ENCODE measurements at regions not wholly inside any gene's neighbourhood (a gene's known extent, or its start where the extent isn't known, plus 50 kb on each side); places are given as distances from the start of the nearest gene placed in this dataset.

DNA sequence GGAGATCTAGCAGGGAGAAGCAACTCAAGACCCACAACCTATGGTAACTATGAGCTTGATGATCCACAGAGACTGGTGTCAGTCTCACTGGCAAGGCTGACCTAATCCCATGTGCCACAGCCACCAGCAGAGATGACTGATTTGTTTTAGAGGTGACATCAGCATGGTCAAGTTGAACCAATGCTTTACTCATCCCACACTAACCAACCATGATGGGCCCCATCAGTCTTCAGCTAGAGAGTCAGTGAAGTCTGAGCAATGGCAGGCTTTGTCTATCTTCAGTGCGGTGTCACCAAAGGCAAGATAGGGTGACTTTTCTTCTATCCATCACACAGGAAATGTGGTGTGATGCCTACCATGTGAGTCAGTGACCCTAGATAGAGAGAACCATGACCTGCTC, 1470.7 kb downstream of the NCAM2 start:
- TF ChIP-seq Cebpa-rat (IDR thresholded peaks at IDR 0.05), result no peak
- H3K4me2 ChIP-seq, result no peak overlapping the region
- no peaks in the 10 kb centered on the region for H3K27me3 ChIP-seq

DNA sequence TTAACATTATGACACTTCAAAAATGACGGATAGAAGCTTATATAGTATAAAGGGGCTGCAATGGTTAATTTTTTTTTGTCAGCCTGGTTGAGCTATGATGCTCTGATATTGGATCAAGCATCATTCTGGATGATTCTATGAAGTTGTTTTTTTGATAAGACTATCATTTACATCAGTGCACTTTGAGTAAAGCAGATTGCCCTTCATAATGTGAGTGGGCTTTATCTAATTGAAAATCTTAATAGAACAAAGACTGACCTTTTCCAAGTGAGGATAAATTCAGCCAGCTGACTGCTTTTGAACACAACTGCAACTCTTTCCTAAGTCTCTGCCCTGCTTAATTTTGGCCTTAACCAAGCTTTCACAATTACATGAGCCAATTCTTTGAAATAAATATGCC, 1476.2 kb downstream of the NCAM2 start:
- no peaks in the 10 kb centered on the region for H3K36me3 ChIP-seq
- TF ChIP-seq Cebpa-rat (IDR thresholded peaks at IDR 0.05), result no peak
- no peaks in the 10 kb centered on the region for H3K9me3 ChIP-seq
- no peak overlapping the region for H3K27ac ChIP-seq
- H3K4me3 ChIP-seq, result no peak overlapping the region
- H3K27me3 ChIP-seq, result no peaks in the 10 kb centered on the region
- no peaks in the 10 kb centered on the region for H3K4me1 ChIP-seq
- H4K20me1 ChIP-seq, result no peaks in the 10 kb centered on the region
- no peak overlapping the region for H3K4me2 ChIP-seq
- no peak overlapping the region for H3K9ac ChIP-seq

More for the DNA sequence above, 1470.7 kb downstream of the NCAM2 start:
- Histone ChIP-seq H3K27ac (no peak overlapping the region), H3K9me3 (no peaks in the 10 kb centered on the region), H3K36me3 (no peaks in the 10 kb centered on the region), H3K4me1 (no peaks in the 10 kb centered on the region), H3K9ac (no peak overlapping the region), H3K4me3 (no peak overlapping the region), H4K20me1 (no peaks in the 10 kb centered on the region)

DNA sequence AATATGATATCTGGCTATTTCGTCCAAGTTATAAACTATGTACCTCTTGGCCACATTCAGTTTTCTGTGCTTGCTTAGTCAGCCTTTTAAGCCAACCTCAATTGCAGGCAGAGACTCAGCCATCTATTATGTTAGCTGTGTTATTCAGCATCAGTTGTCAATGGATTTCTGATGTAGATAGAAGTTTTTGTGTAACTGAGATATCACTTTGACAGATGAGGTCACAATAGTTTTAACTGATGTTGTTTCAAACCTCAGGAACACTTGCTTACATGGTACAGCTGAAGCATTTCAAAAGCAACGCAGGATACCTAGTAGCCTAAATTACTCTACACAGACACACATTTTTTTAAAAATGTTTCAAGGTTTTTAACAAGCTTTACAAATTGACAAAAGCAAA, 1478.0 kb downstream of the NCAM2 start:
- H3K4me1 ChIP-seq, result no peaks in the 10 kb centered on the region
- no peak for TF ChIP-seq Cebpa-rat (IDR thresholded peaks at IDR 0.05)
- H3K9me3 ChIP-seq, result 0 out of 2 replicates have a peak, but pooled peaks cover under 1% of the 10 kb centered on the region
- no peak overlapping the region for H3K9ac ChIP-seq
- H3K4me2 ChIP-seq, result no peak overlapping the region
- H3K4me3 ChIP-seq, result no peak overlapping the region
- H4K20me1 ChIP-seq, result no peaks in the 10 kb centered on the region
- H3K27me3 ChIP-seq, result no peaks in the 10 kb centered on the region
- H3K27ac ChIP-seq, result no peak overlapping the region
- no peaks in the 10 kb centered on the region for H3K36me3 ChIP-seq

DNA sequence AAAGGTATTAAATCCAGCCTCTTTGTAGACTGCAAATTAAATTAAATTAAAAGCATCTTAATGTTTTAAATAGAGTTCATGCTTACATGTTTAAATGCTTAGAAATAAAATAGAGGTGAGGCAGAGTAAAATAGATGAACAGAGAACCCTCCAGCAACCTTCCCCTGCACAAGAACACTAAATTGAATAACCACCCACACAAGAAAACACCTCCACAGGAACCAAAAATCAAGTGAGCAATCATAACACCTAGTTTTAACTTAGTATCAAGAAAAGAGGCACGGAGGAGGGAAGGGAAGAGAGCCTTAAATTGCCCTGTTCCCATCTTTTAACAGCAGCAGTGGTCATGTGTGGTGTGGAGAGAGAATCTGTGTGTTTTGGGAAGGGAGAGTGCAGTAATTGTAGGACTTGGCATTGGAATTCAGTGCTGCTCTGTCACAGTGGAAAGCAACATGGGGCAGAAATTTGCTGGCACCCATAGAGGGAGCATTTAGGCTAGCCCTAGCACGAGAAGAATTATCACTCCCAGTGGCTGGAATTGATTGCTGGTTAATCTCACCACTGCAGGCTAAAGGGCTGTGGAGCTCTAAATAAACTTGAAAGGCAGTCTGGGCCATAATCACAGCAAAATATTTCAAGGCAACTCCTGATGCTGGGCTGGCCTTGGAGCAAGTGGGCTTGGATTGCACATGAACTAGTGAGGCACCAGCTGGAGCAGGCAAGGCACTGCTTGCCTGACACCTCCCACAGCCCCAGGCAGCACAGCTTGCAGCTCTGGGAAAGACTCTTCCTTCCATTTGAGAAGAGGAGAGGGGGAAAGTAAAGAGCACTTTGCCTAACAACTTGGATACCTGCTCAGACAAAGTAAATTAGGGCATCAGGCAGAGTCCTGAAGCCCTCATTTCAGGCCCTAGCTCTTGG, 1478.8 kb downstream of the NCAM2 start:
- Histone ChIP-seq H3K4me1 (no peaks in the 10 kb centered on the region), H3K4me2 (no peak overlapping the region), H3K9ac (no peak overlapping the region), H3K9me3 (peaks cover 8% of the 10 kb centered on the region; the same call in 1 of the 2 replicates), H3K27me3 (no peaks in the 10 kb centered on the region), H4K20me1 (no peaks in the 10 kb centered on the region), H3K36me3 (no peaks in the 10 kb centered on the region), H3K4me3 (no peak overlapping the region), H3K27ac (no peak overlapping the region)
- no peak for TF ChIP-seq Cebpa-rat (IDR thresholded peaks at IDR 0.05)

DNA sequence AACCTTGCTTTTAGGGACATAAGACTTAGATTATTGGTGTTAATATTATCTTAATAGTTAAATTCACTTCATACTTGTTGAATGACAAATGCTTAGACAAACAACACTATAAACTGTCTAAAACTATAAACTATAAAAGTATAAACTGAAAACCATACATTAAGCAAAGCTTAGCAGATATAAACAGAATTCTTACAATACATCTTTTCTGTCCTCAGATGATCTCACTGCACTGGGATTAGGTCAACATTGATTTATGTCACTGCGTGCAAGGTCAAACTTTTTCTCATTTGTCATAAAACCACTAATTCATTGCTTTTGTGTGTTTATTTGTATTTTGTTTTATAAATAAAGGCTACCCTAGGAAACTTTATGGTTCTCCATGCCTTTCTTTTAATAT, 1491.8 kb downstream of the NCAM2 start:
- Histone ChIP-seq H3K27me3 (no peaks in the 10 kb centered on the region), H3K4me3 (no peak overlapping the region), H3K4me1 (no peaks in the 10 kb centered on the region), H3K27ac (no peak overlapping the region), H3K9ac (no peak overlapping the region), H4K20me1 (no peaks in the 10 kb centered on the region), H3K4me2 (no peak overlapping the region), H3K9me3 (0 out of 2 replicates have a peak, but pooled peaks cover under 1% of the 10 kb centered on the region), H3K36me3 (no peaks in the 10 kb centered on the region)
- no peak for TF ChIP-seq Cebpa-rat (IDR thresholded peaks at IDR 0.05)

DNA sequence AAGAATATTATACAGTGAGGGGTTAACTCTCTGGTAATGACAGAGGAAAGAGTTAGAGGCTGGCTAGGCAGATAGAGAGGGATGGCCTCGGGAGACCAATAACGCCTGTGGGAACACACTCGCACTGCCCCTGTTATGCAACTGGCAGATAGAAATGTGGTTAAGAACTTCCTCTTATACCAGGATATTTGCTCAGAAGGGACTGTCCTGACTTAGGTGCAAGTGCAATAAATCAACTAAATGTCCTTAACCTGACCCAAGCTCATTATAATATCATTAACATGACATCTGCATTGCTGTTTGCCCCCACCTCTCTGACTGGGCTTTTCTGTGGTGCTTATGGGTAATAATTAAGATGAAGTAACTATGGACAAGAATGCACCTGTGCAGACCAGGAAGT, 1518.0 kb downstream of the NCAM2 start:
- TF ChIP-seq Cebpa-rat (IDR thresholded peaks at IDR 0.05), result no peak
- no peak overlapping the region for H3K27ac ChIP-seq
- no peak overlapping the region for H3K9ac ChIP-seq
- H3K4me1 ChIP-seq, result peaks cover 16% of the 10 kb centered on the region
- no peaks in the 10 kb centered on the region for H4K20me1 ChIP-seq
- H3K4me3 ChIP-seq, result no peak overlapping the region
- no peaks in the 10 kb centered on the region for H3K36me3 ChIP-seq
- H3K4me2 ChIP-seq, result peak overlapping the region; percentile 33
- H3K27me3 ChIP-seq, result no peaks in the 10 kb centered on the region
- no peaks in the 10 kb centered on the region for H3K9me3 ChIP-seq

DNA sequence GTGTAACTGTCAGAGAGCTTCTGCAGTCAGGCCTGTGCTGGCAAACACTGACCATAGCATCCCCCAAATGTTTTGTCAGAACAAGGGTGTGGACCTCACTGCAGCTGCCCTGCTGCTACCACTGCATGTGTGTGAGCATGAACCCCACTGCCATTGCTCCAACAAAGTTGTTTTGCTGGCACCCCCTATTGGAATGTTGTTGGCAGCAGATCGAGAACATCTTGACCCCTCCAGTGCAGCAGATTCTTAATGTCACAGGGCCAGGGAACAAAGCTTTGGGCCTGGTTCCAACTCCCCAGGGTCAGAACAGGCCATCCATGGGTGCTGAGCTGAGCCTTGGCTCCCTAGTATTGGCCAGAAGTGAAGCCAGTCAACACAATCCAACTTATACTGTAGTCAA, 1537.4 kb downstream of the NCAM2 start:
- TF ChIP-seq Cebpa-rat (IDR thresholded peaks at IDR 0.05), result no peak
- H3K27ac ChIP-seq, result no peak overlapping the region
- H3K36me3 ChIP-seq, result no peaks in the 10 kb centered on the region
- H3K9ac ChIP-seq, result no peak overlapping the region
- no peaks in the 10 kb centered on the region for H4K20me1 ChIP-seq
- H3K9me3 ChIP-seq, result peaks cover 18% of the 10 kb centered on the region
- no peaks in the 10 kb centered on the region for H3K4me1 ChIP-seq
- H3K27me3 ChIP-seq, result no peaks in the 10 kb centered on the region
- H3K4me2 ChIP-seq, result no peak overlapping the region
- no peak overlapping the region for H3K4me3 ChIP-seq

DNA sequence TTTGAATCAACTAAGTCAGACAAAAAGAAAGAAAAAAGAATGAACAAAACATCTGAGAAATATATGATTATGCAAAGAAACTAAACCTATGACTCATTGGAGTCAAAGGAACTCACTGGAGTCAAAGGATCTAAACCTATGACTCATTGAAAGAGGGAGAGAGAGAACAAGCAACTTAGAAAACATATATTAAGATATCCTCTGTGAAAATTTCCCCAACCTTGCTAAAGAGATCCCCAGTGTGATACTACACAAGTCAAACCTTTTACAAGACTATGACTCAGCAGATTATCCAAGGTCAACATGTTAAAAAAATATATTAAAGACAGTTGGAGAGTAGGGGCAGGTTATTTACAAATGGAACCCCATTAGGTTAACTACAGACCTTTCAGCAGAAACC, 1538.3 kb downstream of the NCAM2 start:
- Histone ChIP-seq H3K4me1 (no peaks in the 10 kb centered on the region), H4K20me1 (no peaks in the 10 kb centered on the region), H3K27ac (no peak overlapping the region), H3K9me3 (peaks cover 25% of the 10 kb centered on the region), H3K4me2 (no peak overlapping the region), H3K27me3 (no peaks in the 10 kb centered on the region), H3K4me3 (no peak overlapping the region), H3K9ac (no peak overlapping the region), H3K36me3 (no peaks in the 10 kb centered on the region)
- no peak for TF ChIP-seq Cebpa-rat (IDR thresholded peaks at IDR 0.05)

DNA sequence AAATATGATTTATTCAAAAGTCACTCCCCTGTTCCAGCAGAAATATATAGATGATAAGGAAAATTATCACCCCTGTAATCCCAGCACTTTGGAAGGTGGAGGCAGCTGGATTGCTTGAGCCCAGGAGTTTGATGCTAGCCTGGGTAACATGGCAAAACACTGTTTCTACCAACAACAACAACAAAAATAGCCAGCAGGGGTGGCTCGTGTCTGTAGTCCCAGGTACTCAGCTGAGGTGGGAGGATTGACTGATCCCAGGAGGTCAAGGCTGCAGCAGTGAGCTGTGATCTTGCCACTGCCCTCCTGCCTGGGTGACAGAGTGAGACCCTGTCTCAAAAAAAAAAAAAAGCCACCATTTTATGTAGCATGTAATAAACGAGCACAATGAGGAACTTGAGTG, 1546.5 kb downstream of the NCAM2 start:
- Histone ChIP-seq H3K36me3 (no peaks in the 10 kb centered on the region), H3K4me1 (no peaks in the 10 kb centered on the region), H3K27me3 (no peaks in the 10 kb centered on the region), H3K4me2 (no peak overlapping the region), H3K4me3 (no peak overlapping the region), H3K27ac (no peak overlapping the region), H3K9me3 (peaks cover 16% of the 10 kb centered on the region), H4K20me1 (no peaks in the 10 kb centered on the region), H3K9ac (no peak overlapping the region)
- TF ChIP-seq Cebpa-rat (IDR thresholded peaks at IDR 0.05), result no peak

DNA sequence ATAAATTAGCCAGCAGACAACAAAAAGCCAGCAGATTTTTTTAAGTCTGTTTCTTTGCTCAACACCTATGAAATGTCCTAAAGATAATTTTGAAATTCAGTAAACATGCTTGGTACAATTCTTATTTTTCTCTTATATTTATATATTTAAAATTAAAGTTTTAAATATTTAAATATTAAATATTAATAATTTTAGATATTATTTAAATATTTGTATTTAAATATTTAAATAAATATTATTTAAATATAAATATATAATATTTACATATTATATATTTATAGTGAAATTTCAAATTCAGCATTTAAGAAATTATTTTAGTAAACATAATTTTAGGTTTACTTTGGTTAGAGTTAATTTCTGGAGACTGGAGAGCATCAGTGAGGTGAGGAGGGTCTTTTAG, 1554.2 kb downstream of the NCAM2 start:
- no peak overlapping the region for H3K9ac ChIP-seq
- H4K20me1 ChIP-seq, result no peaks in the 10 kb centered on the region

More for the DNA sequence above, 1554.2 kb downstream of the NCAM2 start:
- Histone ChIP-seq H3K4me2 (no peak overlapping the region), H3K9me3 (no peaks in the 10 kb centered on the region), H3K27ac (no peak overlapping the region), H3K4me1 (no peaks in the 10 kb centered on the region), H3K4me3 (no peak overlapping the region), H3K36me3 (no peaks in the 10 kb centered on the region), H3K27me3 (no peaks in the 10 kb centered on the region)
- no peak for TF ChIP-seq Cebpa-rat (IDR thresholded peaks at IDR 0.05)
